ENCODE measurements at regions not wholly inside any gene's neighbourhood (a gene's known extent, or its start where the extent isn't known, plus 50 kb on each side); places are given as distances from the start of the nearest gene placed in this dataset.

DNA sequence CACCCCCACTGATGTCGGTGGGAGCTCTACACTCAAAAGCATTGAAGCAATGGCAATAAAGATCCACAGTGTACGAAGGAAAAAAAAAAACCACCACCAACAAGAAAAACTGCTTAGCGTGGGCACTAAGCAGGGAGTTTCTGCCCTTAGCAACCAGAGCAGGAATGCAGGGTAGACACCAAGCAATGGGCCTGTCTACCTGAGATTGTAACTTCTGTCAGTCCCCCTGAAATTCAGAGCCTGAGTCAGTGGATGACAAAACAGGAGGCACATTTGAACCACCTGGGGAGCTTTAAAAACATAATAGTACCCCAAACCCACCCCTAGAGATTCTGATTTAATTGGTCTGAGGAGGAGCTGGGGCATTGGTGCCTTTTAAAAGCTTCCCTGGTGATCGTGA lies 275.2 kb downstream of the SATB1 start:
- H3K4me3 ChIP-seq: no peak overlapping the region
- intact Hi-C loops (cut with DNase I): loop anchor here in 1 of 4 donors (2.0 kb wide), 1 partner anchor 21 kb away; no protein-coding TSS in a partner anchor
- no peak for DNase-seq
- H3K27ac ChIP-seq: no peak overlapping the region
- H3K36me3 ChIP-seq: no peaks in the 10 kb centered on the region
- H3K27me3 ChIP-seq: no peaks in the 10 kb centered on the region
- H3K9me3 ChIP-seq: no peaks in the 10 kb centered on the region
- no peaks in the 10 kb centered on the region for H3K4me1 ChIP-seq (ENCODE audit: insufficient read depth)
- WGBS, 3 donors: 86 to 94% (median 94%) methylated on average over 4 of the region's 4 CpGs
- TF ChIP-seq, protein P1, sequence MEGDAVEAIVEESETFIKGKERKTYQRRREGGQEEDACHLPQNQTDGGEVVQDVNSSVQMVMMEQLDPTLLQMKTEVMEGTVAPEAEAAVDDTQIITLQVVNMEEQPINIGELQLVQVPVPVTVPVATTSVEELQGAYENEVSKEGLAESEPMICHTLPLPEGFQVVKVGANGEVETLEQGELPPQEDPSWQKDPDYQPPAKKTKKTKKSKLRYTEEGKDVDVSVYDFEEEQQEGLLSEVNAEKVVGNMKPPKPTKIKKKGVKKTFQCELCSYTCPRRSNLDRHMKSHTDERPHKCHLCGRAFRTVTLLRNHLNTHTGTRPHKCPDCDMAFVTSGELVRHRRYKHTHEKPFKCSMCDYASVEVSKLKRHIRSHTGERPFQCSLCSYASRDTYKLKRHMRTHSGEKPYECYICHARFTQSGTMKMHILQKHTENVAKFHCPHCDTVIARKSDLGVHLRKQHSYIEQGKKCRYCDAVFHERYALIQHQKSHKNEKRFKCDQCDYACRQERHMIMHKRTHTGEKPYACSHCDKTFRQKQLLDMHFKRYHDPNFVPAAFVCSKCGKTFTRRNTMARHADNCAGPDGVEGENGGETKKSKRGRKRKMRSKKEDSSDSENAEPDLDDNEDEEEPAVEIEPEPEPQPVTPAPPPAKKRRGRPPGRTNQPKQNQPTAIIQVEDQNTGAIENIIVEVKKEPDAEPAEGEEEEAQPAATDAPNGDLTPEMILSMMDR (IDR thresholded peaks at IDR 0.05): no peak
- TF ChIP-seq POLR2A (IDR thresholded peaks at IDR 0.05) (no peak), EP300 (IDR thresholded peaks at IDR 0.05) (no peak)

DNA sequence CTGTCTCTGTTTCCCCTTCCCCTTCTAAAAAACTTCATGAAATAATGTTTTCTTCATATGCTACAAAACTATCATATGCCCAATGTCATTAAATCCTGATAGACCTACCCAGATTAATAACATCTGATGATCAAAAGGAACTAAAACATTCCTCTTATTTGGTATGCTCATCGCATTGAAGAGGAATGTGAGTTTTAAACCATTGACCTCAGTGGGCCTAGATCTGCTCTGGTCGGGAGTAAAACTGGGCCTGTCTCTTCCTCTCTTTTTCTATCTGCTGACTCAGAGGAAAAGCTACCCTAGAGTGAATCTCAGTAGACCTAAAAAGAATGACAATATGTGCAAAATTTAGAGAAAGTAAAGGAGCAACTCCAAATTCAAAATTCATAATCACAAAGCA lies 275.8 kb downstream of the SATB1 start:
- Histone ChIP-seq H3K36me3 (no peaks in the 10 kb centered on the region), H3K27me3 (no peaks in the 10 kb centered on the region), H3K4me1 (ENCODE audit: insufficient read depth) (no peaks in the 10 kb centered on the region), H3K9me3 (no peaks in the 10 kb centered on the region), H3K27ac (no peak overlapping the region), H3K4me3 (no peak overlapping the region)
- 78 to 80% (median 79%) methylated on average over 2 of the region's 2 CpGs for WGBS, 3 donors
- no peak for TF ChIP-seq EP300 (IDR thresholded peaks at IDR 0.05)
- TF ChIP-seq, protein P1 (IDR thresholded peaks at IDR 0.05): no peak
- no peak for TF ChIP-seq POLR2A (IDR thresholded peaks at IDR 0.05)
- intact Hi-C loops (cut with DNase I): loop anchor here in 1 of 4 donors (2.0 kb wide), 1 partner anchor 21 kb away; no protein-coding TSS in a partner anchor
- no peak for DNase-seq

DNA sequence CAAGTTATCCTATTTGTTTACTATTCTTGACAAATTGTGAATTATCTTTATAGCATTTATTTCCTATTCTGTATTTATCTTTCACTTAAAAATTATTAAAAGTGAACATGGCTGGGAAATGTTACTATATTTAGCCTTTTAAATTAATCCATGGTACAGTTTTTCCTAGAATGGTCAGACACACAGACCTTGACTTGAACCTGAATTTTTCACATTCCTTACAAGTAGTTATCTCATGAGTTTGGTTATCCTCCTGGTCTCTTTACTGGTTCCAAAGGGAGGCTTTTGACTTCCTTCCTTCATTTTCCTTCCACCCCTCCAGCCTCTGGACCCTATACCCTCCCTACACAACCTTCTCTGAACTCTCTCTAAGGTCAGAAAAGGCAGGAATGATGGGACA lies 280.6 kb downstream of the SATB1 start:
- TF ChIP-seq, protein P1 (IDR thresholded peaks at IDR 0.05): no peak
- no peak for TF ChIP-seq POLR2A (IDR thresholded peaks at IDR 0.05)
- no peak for TF ChIP-seq EP300 (IDR thresholded peaks at IDR 0.05)
- Histone ChIP-seq H3K27me3 (no peaks in the 10 kb centered on the region), H3K4me3 (no peak overlapping the region), H3K9me3 (no peaks in the 10 kb centered on the region), H3K27ac (no peak overlapping the region), H3K36me3 (no peaks in the 10 kb centered on the region), H3K4me1 (ENCODE audit: insufficient read depth) (no peaks in the 10 kb centered on the region)
- intact Hi-C loops (cut with DNase I): no loop called here
- DNase-seq: no peak

DNA sequence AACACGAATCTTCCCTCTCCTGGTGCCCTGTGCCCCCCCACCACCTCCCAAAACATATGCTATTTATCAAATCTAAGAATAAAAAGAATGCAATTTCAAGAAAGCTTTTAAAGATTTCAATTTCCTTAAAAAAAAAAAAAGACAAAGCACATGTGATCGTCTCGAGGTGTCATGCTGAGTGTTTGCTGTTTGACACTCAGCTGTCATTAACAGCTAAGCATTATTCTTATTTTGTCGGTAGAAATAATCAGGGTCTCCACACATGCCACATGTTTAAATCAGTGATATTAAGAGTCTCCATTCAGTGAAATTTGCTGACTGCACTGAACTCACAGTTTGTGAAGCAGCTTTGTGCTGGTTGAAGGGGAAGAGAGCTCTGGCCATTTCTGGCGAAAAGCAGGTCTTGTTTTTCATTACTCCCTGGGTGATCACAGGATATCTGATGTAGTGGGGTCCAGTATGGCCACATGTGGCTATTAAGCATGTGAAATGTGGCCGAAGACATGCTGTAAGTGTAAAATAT lies 281.8 kb downstream of the SATB1 start:
- Histone ChIP-seq H3K27ac (no peak overlapping the region), H3K36me3 (no peaks in the 10 kb centered on the region), H3K27me3 (no peaks in the 10 kb centered on the region), H3K4me1 (ENCODE audit: insufficient read depth) (no peaks in the 10 kb centered on the region), H3K4me3 (no peak overlapping the region), H3K9me3 (no peaks in the 10 kb centered on the region)
- 74 to 82% (median 76%) methylated on average over 6 of the region's 6 CpGs for WGBS, 3 donors
- no peak for DNase-seq
- intact Hi-C loops (cut with DNase I): no loop called here
- TF ChIP-seq EP300 (IDR thresholded peaks at IDR 0.05) (no peak), POLR2A (IDR thresholded peaks at IDR 0.05) (no peak)
- TF ChIP-seq, protein P1 (IDR thresholded peaks at IDR 0.05): no peak

Data from ovary (tissue), 7 donors.